PFSK-1 (cell line): ENCODE measurements at regions not wholly inside any gene's neighbourhood (a gene's known extent, or its start where the extent isn't known, plus 50 kb on each side); places are given as distances from the start of the nearest gene placed in this dataset.

ENCODE experiments used
- FOXP2 ChIP-seq: optimal IDR thresholded peaks from 2 replicates; pipeline ENCODE3; 2011; ENCODE audit warnings: borderline replicate concordance, control low read depth, inconsistent platforms; ENCODE audit not compliant: insufficient read depth; ENCODE audit errors: extremely low read length, extremely low read depth
- POLR2AphosphoS5 ChIP-seq: IDR thresholded peaks from 2 replicates; pipeline ENCODE4 v1.6.1; 2012; ENCODE audit warnings: low read depth, mild to moderate bottlenecking, control low read depth, low read length, moderate library complexity
- SIN3A ChIP-seq: IDR thresholded peaks from 2 replicates; pipeline ENCODE4 v1.6.1; 2012; ENCODE audit warnings: mild to moderate bottlenecking, low read length, moderate library complexity, borderline replicate concordance; ENCODE audit not compliant: insufficient read depth
- TAF1 ChIP-seq: IDR thresholded peaks from 2 replicates; pipeline ENCODE4 v1.6.1; 2012; ENCODE audit warnings: low read length, control low read depth, borderline replicate concordance; ENCODE audit not compliant: insufficient read depth
- TF ChIP-seq, protein P1 (sequence below), 2 experiments: IDR thresholded peaks; 2 replicates each; pipeline versions ENCODE4 v1.6.1 to v1.8.0; 2011 to 2012; ENCODE audit warnings: low read depth in 2 of 2, low read length in 2 of 2, control low read depth in 1 of 2, inconsistent platforms in 1 of 2, mild to moderate bottlenecking in 1 of 2, moderate library complexity in 1 of 2; ENCODE audit not compliant: insufficient read depth in 1 of 2

DNA sequence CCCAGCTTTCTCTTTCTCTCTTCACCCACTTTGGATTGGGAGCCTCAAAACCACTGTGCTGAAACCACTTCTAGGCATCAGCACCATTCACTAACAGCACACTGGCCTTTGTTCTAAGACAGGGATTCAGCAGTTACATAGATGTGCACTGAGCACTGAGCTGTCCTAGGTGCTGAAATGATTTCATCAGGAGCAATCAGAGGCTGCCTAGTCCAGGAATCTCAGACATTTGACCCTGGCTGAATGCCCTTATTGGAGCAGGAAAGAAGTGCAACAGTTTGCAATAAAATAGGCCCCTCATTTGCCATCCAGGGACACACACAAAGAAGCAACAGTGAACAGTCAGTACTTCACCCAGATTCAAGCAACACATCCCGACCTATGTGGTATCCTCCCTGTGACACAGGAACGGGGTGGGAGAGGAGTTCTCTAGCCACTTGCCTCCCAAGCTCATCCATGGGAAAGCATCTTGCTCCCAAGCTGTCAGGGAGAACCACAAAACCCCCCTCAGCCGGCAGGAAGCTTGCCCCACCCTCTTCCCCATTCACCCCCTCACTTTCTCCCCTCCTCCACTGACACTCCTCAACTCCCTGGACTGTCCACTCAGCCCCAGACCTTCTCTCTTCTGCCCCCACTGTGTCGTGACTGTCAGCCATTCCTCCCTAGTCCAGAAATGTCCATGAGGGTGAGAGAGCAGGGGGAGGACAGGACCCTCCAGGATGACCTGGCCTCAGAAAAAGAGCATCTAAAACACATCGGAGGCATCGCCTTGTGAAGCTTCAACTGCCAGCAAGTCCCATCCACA, 304.4 kb downstream of the PREX1 start:
- no peak for TF ChIP-seq TAF1
- no peak for TF ChIP-seq POLR2AphosphoS5
- TF ChIP-seq, protein P1, sequence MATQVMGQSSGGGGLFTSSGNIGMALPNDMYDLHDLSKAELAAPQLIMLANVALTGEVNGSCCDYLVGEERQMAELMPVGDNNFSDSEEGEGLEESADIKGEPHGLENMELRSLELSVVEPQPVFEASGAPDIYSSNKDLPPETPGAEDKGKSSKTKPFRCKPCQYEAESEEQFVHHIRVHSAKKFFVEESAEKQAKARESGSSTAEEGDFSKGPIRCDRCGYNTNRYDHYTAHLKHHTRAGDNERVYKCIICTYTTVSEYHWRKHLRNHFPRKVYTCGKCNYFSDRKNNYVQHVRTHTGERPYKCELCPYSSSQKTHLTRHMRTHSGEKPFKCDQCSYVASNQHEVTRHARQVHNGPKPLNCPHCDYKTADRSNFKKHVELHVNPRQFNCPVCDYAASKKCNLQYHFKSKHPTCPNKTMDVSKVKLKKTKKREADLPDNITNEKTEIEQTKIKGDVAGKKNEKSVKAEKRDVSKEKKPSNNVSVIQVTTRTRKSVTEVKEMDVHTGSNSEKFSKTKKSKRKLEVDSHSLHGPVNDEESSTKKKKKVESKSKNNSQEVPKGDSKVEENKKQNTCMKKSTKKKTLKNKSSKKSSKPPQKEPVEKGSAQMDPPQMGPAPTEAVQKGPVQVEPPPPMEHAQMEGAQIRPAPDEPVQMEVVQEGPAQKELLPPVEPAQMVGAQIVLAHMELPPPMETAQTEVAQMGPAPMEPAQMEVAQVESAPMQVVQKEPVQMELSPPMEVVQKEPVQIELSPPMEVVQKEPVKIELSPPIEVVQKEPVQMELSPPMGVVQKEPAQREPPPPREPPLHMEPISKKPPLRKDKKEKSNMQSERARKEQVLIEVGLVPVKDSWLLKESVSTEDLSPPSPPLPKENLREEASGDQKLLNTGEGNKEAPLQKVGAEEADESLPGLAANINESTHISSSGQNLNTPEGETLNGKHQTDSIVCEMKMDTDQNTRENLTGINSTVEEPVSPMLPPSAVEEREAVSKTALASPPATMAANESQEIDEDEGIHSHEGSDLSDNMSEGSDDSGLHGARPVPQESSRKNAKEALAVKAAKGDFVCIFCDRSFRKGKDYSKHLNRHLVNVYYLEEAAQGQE (IDR thresholded peaks at IDR 0.05; ENCODE audit: insufficient read depth in 1 of 2, low read depth in 2 of 2, low read length in 2 of 2), result peak; percentile 93 to 97
- TF ChIP-seq FOXP2, result no peak
- TF ChIP-seq SIN3A, result no peak

DNA sequence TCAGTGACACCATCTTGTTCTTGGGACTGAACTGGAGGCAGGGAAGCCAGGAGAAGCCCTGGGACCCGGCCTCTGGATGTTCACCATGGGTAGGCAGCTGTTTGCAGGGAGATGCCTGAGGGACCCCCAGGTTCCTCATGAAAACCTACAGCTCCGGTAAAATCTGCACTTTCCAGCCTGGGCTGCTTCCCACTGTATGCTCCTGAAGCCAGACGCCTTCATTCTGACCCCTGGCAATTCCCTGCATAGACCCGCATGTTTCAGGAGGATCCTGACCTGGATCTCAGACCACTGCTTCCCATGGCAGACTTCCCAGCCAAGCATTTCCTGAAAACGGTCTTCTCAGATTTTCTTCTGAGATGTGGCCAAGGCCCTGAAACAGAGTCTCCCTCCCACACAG, 306.7 kb downstream of the PREX1 start:
- TF ChIP-seq POLR2AphosphoS5 (no peak), SIN3A (no peak), TAF1 (no peak), FOXP2 (no peak)
- TF ChIP-seq, protein P1 (IDR thresholded peaks at IDR 0.05; ENCODE audit: insufficient read depth in 1 of 2, low read depth in 2 of 2, low read length in 2 of 2), result no peak

DNA sequence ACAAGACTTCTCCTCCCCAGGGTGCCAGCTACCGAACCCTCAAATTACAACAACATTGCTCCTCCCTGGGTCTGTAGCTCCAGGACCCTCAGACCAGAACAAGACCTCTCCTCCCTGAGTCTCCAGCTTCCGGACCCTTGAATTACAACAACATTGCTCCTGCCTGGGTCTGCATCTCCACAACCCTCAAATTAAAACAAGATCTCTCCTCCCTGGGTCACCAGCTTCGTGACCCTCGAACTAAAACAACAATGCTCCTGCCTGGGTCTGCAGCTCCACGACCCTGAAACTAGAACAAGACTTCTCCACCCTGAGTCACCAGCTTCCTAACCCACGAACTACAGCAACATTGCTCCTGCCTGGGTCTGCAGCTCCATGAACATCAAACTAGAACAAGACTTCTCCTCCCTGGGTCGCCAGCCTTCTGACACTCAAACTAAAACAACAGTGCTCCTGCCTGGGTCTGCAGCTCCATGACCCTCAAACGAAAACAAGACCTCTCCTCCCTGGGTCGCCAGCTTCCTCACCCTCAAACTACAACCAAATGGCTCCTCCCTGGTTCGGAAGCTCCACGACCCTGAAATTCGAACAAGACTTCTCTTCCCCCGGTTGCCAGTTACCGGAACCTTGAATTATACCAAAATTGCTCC, 324.5 kb downstream of the PREX1 start:
- no peak for TF ChIP-seq FOXP2
- TF ChIP-seq POLR2AphosphoS5, result no peak
- TF ChIP-seq, protein P1 (IDR thresholded peaks at IDR 0.05; ENCODE audit: insufficient read depth in 1 of 2, low read depth in 2 of 2, low read length in 2 of 2), result no peak
- TF ChIP-seq TAF1, result no peak

DNA sequence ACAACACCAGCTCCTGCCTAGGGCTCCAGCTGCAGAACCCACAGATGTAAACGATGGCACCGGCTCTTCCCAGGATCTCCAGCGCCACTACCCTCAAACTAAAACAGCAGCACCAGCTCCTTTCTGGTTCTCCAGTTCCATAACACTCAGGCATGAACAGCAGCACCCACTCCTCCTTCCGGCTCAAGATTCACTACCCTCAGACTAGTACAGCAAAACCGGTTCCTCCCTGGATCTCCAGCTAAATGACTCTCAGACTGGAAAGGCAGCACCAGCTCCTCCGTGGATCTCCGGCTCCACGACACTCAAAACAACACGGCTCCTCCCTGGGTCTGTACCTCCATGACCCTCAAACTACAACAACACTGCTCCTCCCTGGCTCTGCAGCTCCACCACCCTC, 325.0 kb downstream of the PREX1 start:
- TF ChIP-seq, protein P1 (IDR thresholded peaks at IDR 0.05; ENCODE audit: insufficient read depth in 1 of 2, low read depth in 2 of 2, low read length in 2 of 2), result no peak
- TF ChIP-seq FOXP2 (no peak), POLR2AphosphoS5 (no peak), SIN3A (no peak), TAF1 (no peak)

DNA sequence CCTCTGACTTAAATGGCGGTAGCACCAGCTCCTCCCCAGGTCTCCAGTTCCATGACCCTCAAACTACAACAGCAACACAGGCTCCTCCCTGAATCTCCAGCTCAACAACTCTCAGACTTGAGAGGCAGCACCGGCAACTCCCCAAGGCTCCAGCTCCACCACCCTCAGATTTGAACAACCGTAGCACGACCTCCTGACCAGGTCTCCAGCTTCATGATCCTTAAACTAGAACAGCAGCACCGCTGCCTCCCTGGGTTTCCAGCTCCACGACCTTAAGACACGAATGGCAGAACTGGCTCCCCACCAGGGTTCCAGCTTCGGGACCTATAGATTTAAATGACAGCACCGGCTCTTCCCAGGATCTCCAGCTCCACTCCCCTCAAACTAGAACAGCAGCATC, 325.8 kb downstream of the PREX1 start:
- TF ChIP-seq TAF1 (no peak), SIN3A (no peak), POLR2AphosphoS5 (no peak), FOXP2 (no peak)
- TF ChIP-seq, protein P1 (IDR thresholded peaks at IDR 0.05; ENCODE audit: insufficient read depth in 1 of 2, low read depth in 2 of 2, low read length in 2 of 2), result no peak
